ENCODE measurements at regions not wholly inside any gene's neighbourhood (a gene's known extent, or its start where the extent isn't known, plus 50 kb on each side); places are given as distances from the start of the nearest gene placed in this dataset.

DNA sequence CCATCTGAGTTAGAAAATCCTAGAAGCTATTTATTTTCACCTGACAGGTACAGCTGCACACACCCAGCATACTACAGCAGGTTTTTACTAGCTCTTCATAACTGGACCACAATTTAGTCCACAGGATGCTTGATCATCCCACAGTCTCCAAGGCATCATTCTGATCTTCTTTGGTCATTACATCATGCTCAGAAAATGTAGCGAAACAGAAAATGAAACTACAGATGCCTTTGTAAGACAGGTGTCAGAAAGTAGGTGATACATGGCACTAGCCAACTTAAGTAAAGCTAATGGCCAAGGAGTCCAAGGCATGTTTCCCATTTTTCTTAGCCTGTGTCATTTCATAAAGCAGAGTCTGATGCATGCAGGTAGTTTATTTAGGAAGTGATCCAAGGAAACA is 102.3 kb downstream of the HTR1B start:
- Mint-ChIP-seq H3K27me3 (ENCODE audit: low read depth) (no peaks in the 10 kb centered on the region), H3K27ac (ENCODE audit: unreplicated experiment) (no peak overlapping the region), H3K4me3 (no peak overlapping the region), H3K9me3 (no peaks in the 10 kb centered on the region), H3K4me1 (no peaks in the 10 kb centered on the region), H3K36me3 (ENCODE audit: low read depth) (no peaks in the 10 kb centered on the region)
- TF ChIP-seq, protein P1, sequence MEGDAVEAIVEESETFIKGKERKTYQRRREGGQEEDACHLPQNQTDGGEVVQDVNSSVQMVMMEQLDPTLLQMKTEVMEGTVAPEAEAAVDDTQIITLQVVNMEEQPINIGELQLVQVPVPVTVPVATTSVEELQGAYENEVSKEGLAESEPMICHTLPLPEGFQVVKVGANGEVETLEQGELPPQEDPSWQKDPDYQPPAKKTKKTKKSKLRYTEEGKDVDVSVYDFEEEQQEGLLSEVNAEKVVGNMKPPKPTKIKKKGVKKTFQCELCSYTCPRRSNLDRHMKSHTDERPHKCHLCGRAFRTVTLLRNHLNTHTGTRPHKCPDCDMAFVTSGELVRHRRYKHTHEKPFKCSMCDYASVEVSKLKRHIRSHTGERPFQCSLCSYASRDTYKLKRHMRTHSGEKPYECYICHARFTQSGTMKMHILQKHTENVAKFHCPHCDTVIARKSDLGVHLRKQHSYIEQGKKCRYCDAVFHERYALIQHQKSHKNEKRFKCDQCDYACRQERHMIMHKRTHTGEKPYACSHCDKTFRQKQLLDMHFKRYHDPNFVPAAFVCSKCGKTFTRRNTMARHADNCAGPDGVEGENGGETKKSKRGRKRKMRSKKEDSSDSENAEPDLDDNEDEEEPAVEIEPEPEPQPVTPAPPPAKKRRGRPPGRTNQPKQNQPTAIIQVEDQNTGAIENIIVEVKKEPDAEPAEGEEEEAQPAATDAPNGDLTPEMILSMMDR (conservative IDR thresholded peaks at IDR 0.05), result no peak
- no peak for DNase-seq (ENCODE audit: low read depth, low spot score)

DNA sequence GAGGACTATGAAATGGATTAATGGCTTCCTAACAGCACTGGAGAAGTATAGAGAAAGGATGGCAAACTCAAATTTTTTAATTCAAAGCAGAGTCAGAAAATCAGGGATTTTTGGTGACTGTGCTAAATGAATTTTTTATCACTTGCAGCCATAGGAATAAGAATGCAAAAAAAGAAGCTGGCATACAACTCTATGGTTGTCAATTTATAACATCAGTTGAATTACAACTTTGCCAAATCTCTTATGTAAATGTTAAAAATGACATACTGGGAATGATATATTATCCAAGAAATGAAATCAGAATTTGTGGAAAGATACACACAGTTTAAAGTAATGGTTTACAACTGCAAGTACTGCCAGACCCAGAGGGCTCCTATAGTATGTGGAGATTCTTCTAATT is 106.5 kb downstream of the HTR1B start:
- Mint-ChIP-seq H3K27ac (ENCODE audit: unreplicated experiment) (no peak overlapping the region), H3K9me3 (peaks cover 2% of the 10 kb centered on the region), H3K27me3 (ENCODE audit: low read depth) (no peaks in the 10 kb centered on the region), H3K4me3 (no peak overlapping the region), H3K4me1 (no peaks in the 10 kb centered on the region), H3K36me3 (ENCODE audit: low read depth) (no peaks in the 10 kb centered on the region)
- TF ChIP-seq, protein P1 (conservative IDR thresholded peaks at IDR 0.05), result no peak
- DNase-seq (ENCODE audit: low read depth, low spot score), result no peak

DNA sequence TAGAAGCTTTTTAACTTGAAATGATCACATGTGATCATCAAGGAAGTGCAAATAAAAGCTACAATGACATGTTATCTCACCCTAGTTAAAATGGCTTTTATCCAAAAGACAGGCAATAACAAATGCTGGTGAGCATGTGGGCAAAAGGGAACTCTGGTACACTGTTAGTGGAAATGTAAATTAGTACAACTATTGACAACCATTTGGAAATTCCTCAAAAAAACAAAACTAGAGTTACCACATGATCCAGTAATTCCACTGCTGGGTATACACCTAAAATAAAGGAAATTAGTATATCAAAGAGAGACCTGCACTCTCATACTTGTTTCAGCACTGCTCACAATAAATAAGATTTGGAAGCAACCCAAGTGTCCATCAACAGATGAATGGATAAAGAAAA is 108.7 kb downstream of the HTR1B start:
- DNase-seq (ENCODE audit: low read depth, low spot score), result no peak
- Mint-ChIP-seq H3K27me3 (ENCODE audit: low read depth) (no peaks in the 10 kb centered on the region), H3K9me3 (peaks cover 2% of the 10 kb centered on the region), H3K36me3 (ENCODE audit: low read depth) (no peaks in the 10 kb centered on the region), H3K4me1 (no peaks in the 10 kb centered on the region), H3K4me3 (no peak overlapping the region), H3K27ac (ENCODE audit: unreplicated experiment) (no peak overlapping the region)
- TF ChIP-seq, protein P1 (conservative IDR thresholded peaks at IDR 0.05), result no peak

DNA sequence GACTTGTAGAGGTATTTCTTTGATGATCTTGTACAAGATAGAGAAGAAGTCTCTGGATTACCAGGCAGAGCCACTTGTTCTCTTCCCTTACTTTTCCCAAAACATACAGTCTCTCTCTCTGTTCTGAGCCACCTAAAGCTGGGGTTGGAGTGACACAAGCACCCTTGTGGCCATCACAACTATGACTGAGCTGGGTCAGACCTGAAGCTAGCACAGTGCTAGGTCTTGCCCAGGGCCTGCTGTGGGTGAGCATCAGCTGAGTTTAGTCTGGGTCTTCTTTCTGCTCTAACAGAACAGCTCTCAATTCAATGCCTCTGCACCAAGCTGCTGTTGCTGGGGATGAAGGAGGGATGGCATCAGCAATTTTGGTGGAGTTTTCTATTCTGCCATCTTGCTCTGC is 110.2 kb downstream of the HTR1B start:
- H3K27me3 Mint-ChIP-seq (ENCODE audit: low read depth), result no peaks in the 10 kb centered on the region
- no peaks in the 10 kb centered on the region for H3K4me1 Mint-ChIP-seq
- no peaks in the 10 kb centered on the region for H3K36me3 Mint-ChIP-seq (ENCODE audit: low read depth)
- no peak overlapping the region for H3K4me3 Mint-ChIP-seq
- peaks cover 2% of the 10 kb centered on the region for H3K9me3 Mint-ChIP-seq
- DNase-seq (ENCODE audit: low read depth, low spot score), result no peak
- TF ChIP-seq, protein P1 (conservative IDR thresholded peaks at IDR 0.05), result no peak
- H3K27ac Mint-ChIP-seq (ENCODE audit: unreplicated experiment), result no peak overlapping the region

DNA sequence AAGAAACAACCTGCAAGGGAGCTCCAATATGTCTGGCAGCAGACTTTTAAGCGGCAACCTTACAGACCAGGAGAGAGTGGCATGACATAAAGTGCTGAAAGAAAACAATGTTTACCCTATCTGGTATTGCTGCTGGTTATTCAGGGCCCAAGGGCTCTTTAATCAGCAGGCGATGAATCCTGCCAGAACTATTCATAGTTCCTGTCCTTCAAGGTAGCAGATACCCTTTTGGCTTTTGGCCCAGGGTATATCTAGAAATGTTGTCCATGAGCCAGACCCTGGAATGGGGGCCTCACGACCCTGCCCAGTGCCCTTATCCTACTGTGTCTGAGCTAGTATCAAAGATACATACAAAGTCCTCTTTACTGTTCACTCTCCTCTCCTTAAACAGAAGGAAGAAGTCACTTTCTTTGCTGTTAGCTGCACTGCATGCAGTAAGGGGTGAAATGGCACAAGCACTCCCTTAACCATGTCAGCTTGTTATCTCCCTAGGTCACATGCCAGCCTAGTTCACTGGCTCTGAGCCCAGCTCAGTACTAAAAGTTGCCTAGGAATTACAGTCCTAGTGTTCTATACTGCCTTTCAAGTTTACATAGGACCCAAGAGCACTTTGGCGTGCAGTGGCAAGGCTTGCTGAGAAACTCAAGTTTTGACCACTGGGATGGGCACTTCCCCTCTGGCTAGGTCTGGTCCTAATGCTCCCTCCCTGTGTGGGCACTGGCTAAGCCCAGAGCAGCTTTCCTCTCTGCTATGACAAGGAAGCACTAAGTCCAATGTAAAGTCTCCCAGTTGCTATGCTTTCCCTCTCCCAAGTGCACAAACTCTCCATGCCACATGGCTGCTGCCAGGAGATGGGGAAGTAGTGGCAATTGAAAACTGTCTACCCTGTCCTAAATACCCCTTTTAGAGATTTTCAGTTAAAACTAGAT is 122.0 kb downstream of the HTR1B start:
- TF ChIP-seq, protein P1 (conservative IDR thresholded peaks at IDR 0.05), result no peak
- H3K4me1 Mint-ChIP-seq, result peaks cover 5% of the 10 kb centered on the region
- peaks cover 4% of the 10 kb centered on the region for H3K9me3 Mint-ChIP-seq
- H3K27me3 Mint-ChIP-seq (ENCODE audit: low read depth), result no peaks in the 10 kb centered on the region
- DNase-seq (ENCODE audit: low read depth, low spot score), result no peak
- H3K36me3 Mint-ChIP-seq (ENCODE audit: low read depth), result no peaks in the 10 kb centered on the region
- no peak overlapping the region for H3K27ac Mint-ChIP-seq (ENCODE audit: unreplicated experiment)
- no peak overlapping the region for H3K4me3 Mint-ChIP-seq

All from neural crest cell (in vitro differentiated cells).